ENCODE measurements at regions not wholly inside any gene's neighbourhood (a gene's known extent, or its start where the extent isn't known, plus 50 kb on each side); places are given as distances from the start of the nearest gene placed in this dataset.

DNA sequence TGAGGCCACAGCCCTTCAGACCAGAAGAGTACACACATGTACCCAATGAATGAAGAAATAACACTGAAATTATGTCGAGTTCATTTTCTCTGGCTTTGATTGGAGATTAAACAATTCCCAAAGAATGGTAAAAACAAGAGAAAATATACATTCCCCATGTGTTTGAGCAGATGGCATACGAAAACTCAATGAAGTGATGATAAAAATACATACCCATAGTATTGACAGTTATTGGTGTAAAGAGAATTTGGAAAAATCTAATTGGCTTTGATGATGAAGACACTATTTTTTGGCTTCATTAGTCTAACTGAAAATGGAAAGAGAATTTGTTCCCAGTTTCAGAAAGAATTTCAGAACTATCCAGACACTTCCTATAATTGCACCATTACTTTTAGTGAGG lies 76.6 kb upstream of the SNRPB2 start:
- DNase-seq (ENCODE audit: low read depth in 1 of 2, low spot score in 1 of 2): no peak
- H3K27ac ChIP-seq: no peak overlapping the region
- ChIA-PET POLR2A (no interaction called here), CTCF (no interaction called here)
- FAIRE-seq: no peak
- no peak overlapping the region for H3K4me3 ChIP-seq
- TF ChIP-seq NR3C1 (IDR thresholded peaks at IDR 0.05) (no peak), BHLHE40 (IDR thresholded peaks at IDR 0.05; ENCODE audit: low read depth, low read length) (no peak), ZFP36 (IDR thresholded peaks at IDR 0.05; ENCODE audit: borderline replicate concordance, partially characterized antibody) (no peak), ELK1 (IDR thresholded peaks at IDR 0.05; ENCODE audit: low read depth, low read length) (no peak), TFCP2L1 (CRISPR knock-in tag; IDR thresholded peaks at IDR 0.05) (no peak), POLR2A (IDR thresholded peaks at IDR 0.05; ENCODE audit: low read length) (no peak), MAFK (IDR thresholded peaks at IDR 0.05; ENCODE audit: partially characterized antibody) (no peak), TP53 (CRISPR knock-in tag; IDR thresholded peaks at IDR 0.05) (no peak), RAD21 (conservative IDR thresholded peaks at IDR 0.05 in 1 of 2, IDR thresholded peaks at IDR 0.05 in 1 of 2) (no peak), SMC3 (IDR thresholded peaks at IDR 0.05) (no peak), EHF (CRISPR knock-in tag; IDR thresholded peaks at IDR 0.05) (no peak), SREBF2 (IDR thresholded peaks at IDR 0.05) (no peak)
- TF ChIP-seq, protein P1, sequence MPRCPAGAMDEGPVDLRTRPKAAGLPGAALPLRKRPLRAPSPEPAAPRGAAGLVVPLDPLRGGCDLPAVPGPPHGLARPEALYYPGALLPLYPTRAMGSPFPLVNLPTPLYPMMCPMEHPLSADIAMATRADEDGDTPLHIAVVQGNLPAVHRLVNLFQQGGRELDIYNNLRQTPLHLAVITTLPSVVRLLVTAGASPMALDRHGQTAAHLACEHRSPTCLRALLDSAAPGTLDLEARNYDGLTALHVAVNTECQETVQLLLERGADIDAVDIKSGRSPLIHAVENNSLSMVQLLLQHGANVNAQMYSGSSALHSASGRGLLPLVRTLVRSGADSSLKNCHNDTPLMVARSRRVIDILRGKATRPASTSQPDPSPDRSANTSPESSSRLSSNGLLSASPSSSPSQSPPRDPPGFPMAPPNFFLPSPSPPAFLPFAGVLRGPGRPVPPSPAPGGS (IDR thresholded peaks at IDR 0.05): no peak
- H3K9me3 ChIP-seq: peaks cover 7% of the 10 kb centered on the region; the same call in 1 of the 3 replicates
- no peaks in the 10 kb centered on the region for H3K4me1 ChIP-seq
- WGBS (ENCODE audit: missing lambda C conversion rate): under 1% methylated on average over 2 of the region's 2 CpGs
- no peak for ATAC-seq
- no peak overlapping the region for H3K4me2 ChIP-seq

GRCh38 chr20:16647875-16648597 lies 74.8 kb upstream of the KIF16B start:
- ChIA-PET POLR2A (no interaction called here), CTCF (interaction anchor here (1.2 to 1.3 kb wide), 2 partner anchors 113 to 131 kb away, joined by 3 read pairs; no protein-coding TSS in a partner anchor)
- FAIRE-seq (no peak), ATAC-seq (no peak), DNase-seq (ENCODE audit: low read depth in 1 of 2, low spot score in 1 of 2) (no peak)
- Histone ChIP-seq H3K9me3 (no peaks in the 10 kb centered on the region), H3K4me2 (no peak overlapping the region), H3K4me3 (no peak overlapping the region), H3K4me1 (no peaks in the 10 kb centered on the region), H3K27ac (no peak overlapping the region)
- TF ChIP-seq HOXB13 (CRISPR knock-in tag; IDR thresholded peaks at IDR 0.05; ENCODE audit: low read depth) (no peak), SREBF2 (IDR thresholded peaks at IDR 0.05) (no peak), POLR2AphosphoS2 (conservative IDR thresholded peaks at IDR 0.05; ENCODE audit: low read length) (no peak), RAD21 (conservative IDR thresholded peaks at IDR 0.05 in 1 of 2, IDR thresholded peaks at IDR 0.05 in 1 of 2) (no peak), ESRRA (IDR thresholded peaks at IDR 0.05; ENCODE audit: borderline replicate concordance, low read length) (no peak), PBX3 (IDR thresholded peaks at IDR 0.05) (no peak), PHF8 (IDR thresholded peaks at IDR 0.05; ENCODE audit: borderline replicate concordance, low read depth) (no peak), BHLHE40 (IDR thresholded peaks at IDR 0.05; ENCODE audit: low read depth, low read length) (no peak), ZC3H11A (IDR thresholded peaks at IDR 0.05) (no peak), RNF2 (IDR thresholded peaks at IDR 0.05; ENCODE audit: borderline replicate concordance, low read depth) (no peak), FOSL2 (IDR thresholded peaks at IDR 0.05) (no peak), FOSL2 (CRISPR knock-in tag; IDR thresholded peaks at IDR 0.05) (no peak), GATA3 (IDR thresholded peaks at IDR 0.05; ENCODE audit: borderline replicate concordance) (no peak), POLR2A (IDR thresholded peaks at IDR 0.05; ENCODE audit: low read length) (no peak), JUNB (IDR thresholded peaks at IDR 0.05) (no peak), CHD2 (IDR thresholded peaks at IDR 0.05; ENCODE audit: low read length, partially characterized antibody) (no peak), TP53 (CRISPR knock-in tag; IDR thresholded peaks at IDR 0.05) (no peak)
- TF ChIP-seq, protein P2, sequence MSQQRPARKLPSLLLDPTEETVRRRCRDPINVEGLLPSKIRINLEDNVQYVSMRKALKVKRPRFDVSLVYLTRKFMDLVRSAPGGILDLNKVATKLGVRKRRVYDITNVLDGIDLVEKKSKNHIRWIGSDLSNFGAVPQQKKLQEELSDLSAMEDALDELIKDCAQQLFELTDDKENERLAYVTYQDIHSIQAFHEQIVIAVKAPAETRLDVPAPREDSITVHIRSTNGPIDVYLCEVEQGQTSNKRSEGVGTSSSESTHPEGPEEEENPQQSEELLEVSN (IDR thresholded peaks at IDR 0.05; ENCODE audit: borderline replicate concordance, low read depth): no peak
- TF ChIP-seq, protein P3, sequence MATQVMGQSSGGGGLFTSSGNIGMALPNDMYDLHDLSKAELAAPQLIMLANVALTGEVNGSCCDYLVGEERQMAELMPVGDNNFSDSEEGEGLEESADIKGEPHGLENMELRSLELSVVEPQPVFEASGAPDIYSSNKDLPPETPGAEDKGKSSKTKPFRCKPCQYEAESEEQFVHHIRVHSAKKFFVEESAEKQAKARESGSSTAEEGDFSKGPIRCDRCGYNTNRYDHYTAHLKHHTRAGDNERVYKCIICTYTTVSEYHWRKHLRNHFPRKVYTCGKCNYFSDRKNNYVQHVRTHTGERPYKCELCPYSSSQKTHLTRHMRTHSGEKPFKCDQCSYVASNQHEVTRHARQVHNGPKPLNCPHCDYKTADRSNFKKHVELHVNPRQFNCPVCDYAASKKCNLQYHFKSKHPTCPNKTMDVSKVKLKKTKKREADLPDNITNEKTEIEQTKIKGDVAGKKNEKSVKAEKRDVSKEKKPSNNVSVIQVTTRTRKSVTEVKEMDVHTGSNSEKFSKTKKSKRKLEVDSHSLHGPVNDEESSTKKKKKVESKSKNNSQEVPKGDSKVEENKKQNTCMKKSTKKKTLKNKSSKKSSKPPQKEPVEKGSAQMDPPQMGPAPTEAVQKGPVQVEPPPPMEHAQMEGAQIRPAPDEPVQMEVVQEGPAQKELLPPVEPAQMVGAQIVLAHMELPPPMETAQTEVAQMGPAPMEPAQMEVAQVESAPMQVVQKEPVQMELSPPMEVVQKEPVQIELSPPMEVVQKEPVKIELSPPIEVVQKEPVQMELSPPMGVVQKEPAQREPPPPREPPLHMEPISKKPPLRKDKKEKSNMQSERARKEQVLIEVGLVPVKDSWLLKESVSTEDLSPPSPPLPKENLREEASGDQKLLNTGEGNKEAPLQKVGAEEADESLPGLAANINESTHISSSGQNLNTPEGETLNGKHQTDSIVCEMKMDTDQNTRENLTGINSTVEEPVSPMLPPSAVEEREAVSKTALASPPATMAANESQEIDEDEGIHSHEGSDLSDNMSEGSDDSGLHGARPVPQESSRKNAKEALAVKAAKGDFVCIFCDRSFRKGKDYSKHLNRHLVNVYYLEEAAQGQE (IDR thresholded peaks at IDR 0.05): no peak
- WGBS (ENCODE audit: missing lambda C conversion rate): 37% methylated on average over 12 of the region's 12 CpGs

Data from A549 (cell line).